ENCODE measurements at regions not wholly inside any gene's neighbourhood (a gene's known extent, or its start where the extent isn't known, plus 50 kb on each side); places are given as distances from the start of the nearest gene placed in this dataset.

DNA sequence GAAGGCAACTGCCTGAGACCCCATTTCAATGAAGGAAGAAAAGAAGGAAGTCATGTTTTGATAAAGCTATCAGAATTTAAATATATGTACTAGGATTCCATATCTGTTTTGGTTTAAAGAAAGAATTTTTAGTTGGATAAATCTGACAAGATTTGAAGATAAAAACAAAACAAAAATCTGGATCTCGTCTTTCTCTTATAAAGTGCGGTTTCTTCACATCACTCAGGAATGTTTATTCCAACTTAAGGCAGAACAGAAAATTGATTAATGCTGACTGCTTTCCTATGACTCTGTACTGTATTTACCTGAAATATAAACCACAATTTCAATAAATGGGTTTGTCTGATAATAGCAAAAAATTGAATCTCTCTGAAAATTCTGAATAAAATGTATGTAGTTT, 439.7 kb downstream of the RFPL4B start:
- TF ChIP-seq MAX (IDR thresholded peaks at IDR 0.05) (no peak), POLR2A (IDR thresholded peaks at IDR 0.05; ENCODE audit: low read length) (no peak), HDAC2 (IDR thresholded peaks at IDR 0.05) (no peak), MYC (IDR thresholded peaks at IDR 0.05; ENCODE audit: borderline replicate concordance, low read length) (no peak), CBX2 (IDR thresholded peaks at IDR 0.05; ENCODE audit: borderline replicate concordance, low read depth) (no peak), CTCF (IDR thresholded peaks at IDR 0.05) (no peak)

Data from A549 (cell line).